Stomach smooth muscle (tissue), 2 donors: ENCODE measurements at regions not wholly inside any gene's neighbourhood (a gene's known extent, or its start where the extent isn't known, plus 50 kb on each side); places are given as distances from the start of the nearest gene placed in this dataset.

ENCODE experiments used
- H3K27ac ChIP-seq: one replicate; pipeline ENCODE4 v1.7.0; 2013; ENCODE audit warnings: mild to moderate bottlenecking, low read length, inconsistent platforms
- H3K27me3 ChIP-seq, 2 donors: one replicate each; pipeline ENCODE4 v1.7.0; 2013; ENCODE audit warnings: low read length in 2 of 2; ENCODE audit not compliant: insufficient read depth in 2 of 2, control insufficient read depth in 1 of 2
- H3K36me3 ChIP-seq, 2 donors: one replicate each; pipeline ENCODE4 v1.7.0; 2013; ENCODE audit warnings: low read length in 2 of 2; ENCODE audit not compliant: control insufficient read depth in 2 of 2, insufficient read depth in 2 of 2
- H3K4me1 ChIP-seq: one replicate; pipeline ENCODE4 v1.7.0; 2013; ENCODE audit warnings: low read length; ENCODE audit not compliant: control insufficient read depth, insufficient read depth
- H3K4me3 ChIP-seq, 2 donors: one replicate each; pipeline ENCODE4 v1.7.0; 2013; ENCODE audit warnings: low read length in 2 of 2
- H3K9ac ChIP-seq, 2 donors: one replicate each; pipeline ENCODE4 v1.7.0; 2013; ENCODE audit warnings: low read length in 2 of 2, mild to moderate bottlenecking in 1 of 2
- H3K9me3 ChIP-seq, 2 donors: one replicate each; pipeline ENCODE4 v1.7.0; 2013; ENCODE audit warnings: low read length in 2 of 2; ENCODE audit not compliant: control insufficient read depth in 2 of 2
- donor health status: healthy.
- donor health status: Pancreatic carcinoma.

GRCh38 chr3:74066456-74066855, 441.7 kb upstream of the PDZRN3 start:
- Histone ChIP-seq H3K9me3 (no peaks in the 10 kb centered on the region), H3K27ac (no peak overlapping the region), H3K27me3 (no peaks in the 10 kb centered on the region), H3K4me1 (no peaks in the 10 kb centered on the region), H3K4me3 (no peak overlapping the region), H3K36me3 (no peaks in the 10 kb centered on the region), H3K9ac (no peak overlapping the region)

GRCh38 chr3:74059923-74060600, 435.3 kb upstream of the PDZRN3 start:
- Histone ChIP-seq H3K4me3 (no peak overlapping the region), H3K36me3 (no peaks in the 10 kb centered on the region), H3K4me1 (no peaks in the 10 kb centered on the region), H3K9me3 (no peaks in the 10 kb centered on the region), H3K27ac (no peak overlapping the region), H3K9ac (no peak overlapping the region), H3K27me3 (no peaks in the 10 kb centered on the region)

GRCh38 chr3:74059301-74059922, 434.7 kb upstream of the PDZRN3 start:
- Histone ChIP-seq H3K9me3 (no peaks in the 10 kb centered on the region), H3K9ac (no peak overlapping the region), H3K27ac (no peak overlapping the region), H3K27me3 (no peaks in the 10 kb centered on the region), H3K4me3 (no peak overlapping the region), H3K4me1 (no peaks in the 10 kb centered on the region), H3K36me3 (no peaks in the 10 kb centered on the region)

- H3K4me3 ChIP-seq, result no peak overlapping the region
- no peaks in the 10 kb centered on the region for H3K4me1 ChIP-seq
- no peak overlapping the region for H3K9ac ChIP-seq
- H3K27ac ChIP-seq, result no peak overlapping the region
- no peaks in the 10 kb centered on the region for H3K36me3 ChIP-seq
- H3K9me3 ChIP-seq, result no peaks in the 10 kb centered on the region
- no peaks in the 10 kb centered on the region for H3K27me3 ChIP-seq
Observed at GRCh38 chr3:74057169-74057568, 432.4 kb upstream of the PDZRN3 start.

- Histone ChIP-seq H3K36me3 (no peaks in the 10 kb centered on the region), H3K9ac (no peak overlapping the region)
Observed at GRCh38 chr3:74055061-74055460, 430.3 kb upstream of the PDZRN3 start.

GRCh38 chr3:74054566-74054965, 429.8 kb upstream of the PDZRN3 start:
- Histone ChIP-seq H3K9ac (no peak overlapping the region), H3K4me3 (no peak overlapping the region), H3K4me1 (no peaks in the 10 kb centered on the region), H3K27me3 (no peaks in the 10 kb centered on the region), H3K36me3 (no peaks in the 10 kb centered on the region), H3K9me3 (no peaks in the 10 kb centered on the region), H3K27ac (no peak overlapping the region)

More at GRCh38 chr3:74055061-74055460, 430.3 kb upstream of the PDZRN3 start:
- Histone ChIP-seq H3K27ac (no peak overlapping the region), H3K4me3 (no peak overlapping the region), H3K27me3 (no peaks in the 10 kb centered on the region), H3K9me3 (no peaks in the 10 kb centered on the region), H3K4me1 (no peaks in the 10 kb centered on the region)

- Histone ChIP-seq H3K27ac (no peak overlapping the region), H3K9me3 (no peaks in the 10 kb centered on the region)
Observed at GRCh38 chr3:74053970-74054516, 429.3 kb upstream of the PDZRN3 start.

GRCh38 chr3:74049444-74049843, 424.7 kb upstream of the PDZRN3 start:
- Histone ChIP-seq H3K9ac (no peak overlapping the region), H3K27me3 (no peaks in the 10 kb centered on the region), H3K4me1 (no peaks in the 10 kb centered on the region), H3K9me3 (no peaks in the 10 kb centered on the region), H3K36me3 (no peaks in the 10 kb centered on the region), H3K27ac (no peak overlapping the region), H3K4me3 (no peak overlapping the region)

More at GRCh38 chr3:74053970-74054516, 429.3 kb upstream of the PDZRN3 start:
- no peak overlapping the region for H3K9ac ChIP-seq
- H3K4me1 ChIP-seq, result no peaks in the 10 kb centered on the region
- H3K4me3 ChIP-seq, result no peak overlapping the region
- H3K27me3 ChIP-seq, result no peaks in the 10 kb centered on the region
- no peaks in the 10 kb centered on the region for H3K36me3 ChIP-seq

- Histone ChIP-seq H3K27ac (no peak overlapping the region), H3K4me1 (no peaks in the 10 kb centered on the region), H3K4me3 (no peak overlapping the region), H3K36me3 (no peaks in the 10 kb centered on the region), H3K27me3 (no peaks in the 10 kb centered on the region), H3K9me3 (no peaks in the 10 kb centered on the region), H3K9ac (no peak overlapping the region)
Observed at GRCh38 chr3:74048699-74049098, 424.0 kb upstream of the PDZRN3 start.

GRCh38 chr3:74045000-74045399, 420.3 kb upstream of the PDZRN3 start:
- Histone ChIP-seq H3K27me3 (no peaks in the 10 kb centered on the region), H3K27ac (no peak overlapping the region), H3K9me3 (no peaks in the 10 kb centered on the region), H3K9ac (no peak overlapping the region), H3K36me3 (no peaks in the 10 kb centered on the region), H3K4me1 (no peaks in the 10 kb centered on the region), H3K4me3 (no peak overlapping the region)

GRCh38 chr3:74041068-74041675, 416.4 kb upstream of the PDZRN3 start:
- Histone ChIP-seq H3K4me3 (no peak overlapping the region), H3K9ac (no peak overlapping the region), H3K9me3 (no peaks in the 10 kb centered on the region), H3K27me3 (no peaks in the 10 kb centered on the region), H3K36me3 (no peaks in the 10 kb centered on the region), H3K27ac (no peak overlapping the region), H3K4me1 (no peaks in the 10 kb centered on the region)
